ENCODE measurements at regions not wholly inside any gene's neighbourhood (a gene's known extent, or its start where the extent isn't known, plus 50 kb on each side); places are given as distances from the start of the nearest gene placed in this dataset.

DNA sequence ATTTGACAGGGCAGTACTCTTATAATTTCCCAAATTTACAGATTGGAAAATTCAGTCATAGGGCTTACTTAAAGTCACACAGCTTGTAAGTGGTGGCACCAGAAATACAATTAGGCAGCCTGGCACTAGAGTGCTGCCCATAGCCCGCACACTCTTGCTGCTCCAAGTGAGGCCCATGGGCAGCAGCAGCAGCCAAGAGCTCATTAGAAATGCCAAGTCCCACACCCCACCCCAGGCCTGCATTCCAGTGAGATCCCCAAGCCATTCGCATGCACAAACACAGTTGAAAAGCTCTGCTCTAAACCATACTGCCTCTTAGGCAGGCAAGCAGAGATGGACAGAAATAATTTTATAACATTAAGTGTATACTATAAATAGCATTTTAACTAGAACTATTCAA lies 379.3 kb upstream of the PKDCC start:
- TF ChIP-seq CBX2 (IDR thresholded peaks at IDR 0.05; ENCODE audit: borderline replicate concordance, low read depth) (no peak), KDM1A (IDR thresholded peaks at IDR 0.05; ENCODE audit: low read depth) (no peak)
- TF ChIP-seq, protein P1, sequence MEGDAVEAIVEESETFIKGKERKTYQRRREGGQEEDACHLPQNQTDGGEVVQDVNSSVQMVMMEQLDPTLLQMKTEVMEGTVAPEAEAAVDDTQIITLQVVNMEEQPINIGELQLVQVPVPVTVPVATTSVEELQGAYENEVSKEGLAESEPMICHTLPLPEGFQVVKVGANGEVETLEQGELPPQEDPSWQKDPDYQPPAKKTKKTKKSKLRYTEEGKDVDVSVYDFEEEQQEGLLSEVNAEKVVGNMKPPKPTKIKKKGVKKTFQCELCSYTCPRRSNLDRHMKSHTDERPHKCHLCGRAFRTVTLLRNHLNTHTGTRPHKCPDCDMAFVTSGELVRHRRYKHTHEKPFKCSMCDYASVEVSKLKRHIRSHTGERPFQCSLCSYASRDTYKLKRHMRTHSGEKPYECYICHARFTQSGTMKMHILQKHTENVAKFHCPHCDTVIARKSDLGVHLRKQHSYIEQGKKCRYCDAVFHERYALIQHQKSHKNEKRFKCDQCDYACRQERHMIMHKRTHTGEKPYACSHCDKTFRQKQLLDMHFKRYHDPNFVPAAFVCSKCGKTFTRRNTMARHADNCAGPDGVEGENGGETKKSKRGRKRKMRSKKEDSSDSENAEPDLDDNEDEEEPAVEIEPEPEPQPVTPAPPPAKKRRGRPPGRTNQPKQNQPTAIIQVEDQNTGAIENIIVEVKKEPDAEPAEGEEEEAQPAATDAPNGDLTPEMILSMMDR (IDR thresholded peaks at IDR 0.05) = no peak

Data from A549 (cell line).